ENCODE measurements at regions not wholly inside any gene's neighbourhood (a gene's known extent, or its start where the extent isn't known, plus 50 kb on each side); places are given as distances from the start of the nearest gene placed in this dataset.

- TF ChIP-seq ZBTB44 (tag by site-specific recombination; IDR thresholded peaks at IDR 0.05): no peak
- no peak for TF ChIP-seq ZBTB11 (tag by site-specific recombination; conservative IDR thresholded peaks at IDR 0.05; ENCODE audit: low read depth)
- TF ChIP-seq ZNF707 (tag by site-specific recombination; IDR thresholded peaks at IDR 0.05): no peak
- no peak for TF ChIP-seq SETDB1 (IDR thresholded peaks at IDR 0.05; ENCODE audit: insufficient read length, low read length)
Measured at GRCh38 chr2:220182790-220183189, 555.4 kb downstream of the SLC4A3 start (continued).

GRCh38 chr2:220185766-220186305 is 558.4 kb downstream of the SLC4A3 start:
- no peak for TF ChIP-seq ZEB2 (tag by site-specific recombination; IDR thresholded peaks at IDR 0.05)
- no peak for TF ChIP-seq ZNF354C (tag by site-specific recombination; IDR thresholded peaks at IDR 0.05; ENCODE audit: borderline replicate concordance, low read depth)
- no peak for TF ChIP-seq ZNF239 (tag by site-specific recombination; IDR thresholded peaks at IDR 0.05)
- TF ChIP-seq ZXDB (tag by site-specific recombination; IDR thresholded peaks at IDR 0.05): no peak
- no peak for TF ChIP-seq ZNF76 (tag by site-specific recombination; IDR thresholded peaks at IDR 0.05; ENCODE audit: borderline replicate concordance, low read depth)
- no peak for TF ChIP-seq ZNF513 (tag by site-specific recombination; IDR thresholded peaks at IDR 0.05)
- TF ChIP-seq ZNF18 (tag by site-specific recombination; IDR thresholded peaks at IDR 0.05): no peak
- TF ChIP-seq ZNF626 (tag by site-specific recombination; IDR thresholded peaks at IDR 0.05): no peak
- TF ChIP-seq ZNF169 (tag by site-specific recombination; IDR thresholded peaks at IDR 0.05): no peak
- no peak for TF ChIP-seq ZNF221 (tag by site-specific recombination; IDR thresholded peaks at IDR 0.05; ENCODE audit: borderline replicate concordance)
- no peak for TF ChIP-seq ZNF621 (tag by site-specific recombination; IDR thresholded peaks at IDR 0.05)
- TF ChIP-seq ZNF658 (tag by site-specific recombination; IDR thresholded peaks at IDR 0.05): no peak
- no peak for TF ChIP-seq ZNF830 (tag by site-specific recombination; IDR thresholded peaks at IDR 0.05; ENCODE audit: low read depth)
- POLR2A ChIA-PET: no interaction called here
- Histone ChIP-seq H3K9me3 (ENCODE audit: control insufficient read depth, insufficient read depth, low read depth, low read length) (no peaks in the 10 kb centered on the region), H3K4me1 (ENCODE audit: control insufficient read depth, insufficient read depth, low read length) (no peaks in the 10 kb centered on the region), H3K36me3 (ENCODE audit: control insufficient read depth in 2 of 2, insufficient read depth in 1 of 2, low read length in 2 of 2) (no peaks in the 10 kb centered on the region), H3K4me3 (ENCODE audit: low read depth, low read length) (no peak overlapping the region), H3K27ac (ENCODE audit: extremely low read depth, low read depth, low read length) (no peak overlapping the region)
- CTCF ChIA-PET: no interaction called here
